Calu3 (cell line): ENCODE measurements at regions not wholly inside any gene's neighbourhood (a gene's known extent, or its start where the extent isn't known, plus 50 kb on each side); places are given as distances from the start of the nearest gene placed in this dataset.

Experiments
- BruUV-seq: library from RNA; stranded (reverse); fragments of 400-500 nt; replicated peaks from 2 replicates; lab custom pipeline; 2021; lab: Mats Ljungman, UMichigan
- CTCF ChIA-PET: fragments of 300-600 bp; sonication (Branson Sonifier 250); formaldehyde crosslinking; loops from one replicate; lab custom pipeline; 2022; ENCODE audit warnings: antibody characterized with exemption; lab: Charles Lee
- DNase-seq: peaks from one replicate; pipeline ENCODE4 v3.0.0; 2022
- H3K27ac Mint-ChIP-seq: one replicate; pipeline ENCODE4 v1.8.0; 2022; ENCODE audit warnings: mixed read lengths; ENCODE audit not compliant: unreplicated experiment
- H3K27me3 Mint-ChIP-seq: one replicate; pipeline ENCODE4 v1.8.0; 2022; ENCODE audit warnings: mixed read lengths; ENCODE audit not compliant: unreplicated experiment
- H3K36me3 Mint-ChIP-seq: one replicate; pipeline ENCODE4 v1.8.0; 2022; ENCODE audit warnings: mild to moderate bottlenecking, moderate library complexity, mixed read lengths; ENCODE audit not compliant: insufficient read depth, unreplicated experiment
- H3K4me1 Mint-ChIP-seq: one replicate; pipeline ENCODE4 v1.8.0; 2022; ENCODE audit warnings: mild to moderate bottlenecking, low read depth, mixed read lengths; ENCODE audit not compliant: unreplicated experiment
- H3K4me3 Mint-ChIP-seq: one replicate; pipeline ENCODE4 v1.8.0; 2022; ENCODE audit warnings: mild to moderate bottlenecking, low read depth, moderate library complexity, mixed read lengths; ENCODE audit not compliant: unreplicated experiment
- H3K9me3 Mint-ChIP-seq: one replicate; pipeline ENCODE4 v1.8.0; 2022; ENCODE audit warnings: low read depth, mixed read lengths; ENCODE audit not compliant: unreplicated experiment
- CTCF ChIP-seq: fragments of 200-600 bp; IDR thresholded peaks from one replicate; pipeline ENCODE4 v1.8.0; 2022; ENCODE audit warnings: antibody characterized with exemption; ENCODE audit not compliant: unreplicated experiment
- intact Hi-C: fragments of 100-400 bp; cut with micrococcal nuclease; formaldehyde crosslinking; loops from one replicate; pipeline ENCODE4 v1.10.0; 2022; ENCODE audit not compliant: unreplicated experiment

- CTCF ChIA-PET, result no interaction called here
- no peak overlapping the region for H3K27ac Mint-ChIP-seq
- H3K4me1 Mint-ChIP-seq, result no peaks in the 10 kb centered on the region
- DNase-seq, result no peak
- H3K36me3 Mint-ChIP-seq, result no peaks in the 10 kb centered on the region
- intact Hi-C loops, result no loop called here
- no TSS peak for BruUV-seq
- H3K9me3 Mint-ChIP-seq, result peaks cover 10% of the 10 kb centered on the region
- no peak for TF ChIP-seq CTCF
- H3K4me3 Mint-ChIP-seq, result no peak overlapping the region
- H3K27me3 Mint-ChIP-seq, result no peaks in the 10 kb centered on the region
Measured at GRCh38 chr2:6362671-6363450, 502.8 kb downstream of the CMPK2 start.

GRCh38 chr2:6368281-6368680, 497.4 kb downstream of the CMPK2 start:
- no peak overlapping the region for H3K27ac Mint-ChIP-seq
- no peaks in the 10 kb centered on the region for H3K27me3 Mint-ChIP-seq
- no peak for DNase-seq
- no TSS peak for BruUV-seq
- intact Hi-C loops, result no loop called here
- no peak overlapping the region for H3K4me3 Mint-ChIP-seq
- no peaks in the 10 kb centered on the region for H3K4me1 Mint-ChIP-seq
- peaks cover 7% of the 10 kb centered on the region for H3K9me3 Mint-ChIP-seq
- TF ChIP-seq CTCF, result no peak
- CTCF ChIA-PET, result no interaction called here
- no peaks in the 10 kb centered on the region for H3K36me3 Mint-ChIP-seq

- CTCF ChIA-PET, result no interaction called here
- BruUV-seq, result no TSS peak
- Mint-ChIP-seq H3K27me3 (no peaks in the 10 kb centered on the region), H3K27ac (no peak overlapping the region), H3K9me3 (peaks cover 12% of the 10 kb centered on the region), H3K36me3 (no peaks in the 10 kb centered on the region), H3K4me1 (no peaks in the 10 kb centered on the region), H3K4me3 (no peak overlapping the region)
- no peak for TF ChIP-seq CTCF
- intact Hi-C loops, result no loop called here
- DNase-seq, result no peak
Measured at GRCh38 chr2:6369266-6369665, 496.4 kb downstream of the CMPK2 start.

GRCh38 chr2:6370753-6371551, 494.8 kb downstream of the CMPK2 start:
- Mint-ChIP-seq H3K27me3 (no peaks in the 10 kb centered on the region), H3K4me1 (no peaks in the 10 kb centered on the region), H3K27ac (no peak overlapping the region), H3K4me3 (no peak overlapping the region), H3K9me3 (peaks cover 12% of the 10 kb centered on the region), H3K36me3 (no peaks in the 10 kb centered on the region)
- DNase-seq, result no peak
- CTCF ChIA-PET, result no interaction called here
- no TSS peak for BruUV-seq
- TF ChIP-seq CTCF, result no peak
- intact Hi-C loops, result no loop called here
